GM23338 (cell line): ENCODE measurements at regions not wholly inside any gene's neighbourhood (a gene's known extent, or its start where the extent isn't known, plus 50 kb on each side); places are given as distances from the start of the nearest gene placed in this dataset.

Experiments
- CTCF ChIP-seq, 2 experiments: fragments of 200-600 bp in 1 of 2; sonication (generic) in 1 of 2; conservative IDR thresholded peaks; 2 replicates each; pipeline versions ENCODE4 v1.5.1 to v1.6.1; 2016 to 2017; ENCODE audit warnings: antibody characterized with exemption in 2 of 2, low read depth in 2 of 2, mild to moderate bottlenecking in 2 of 2, moderate library complexity in 1 of 2
- EZH2 ChIP-seq: fragments of 200-600 bp; sonication (generic); IDR thresholded peaks from one replicate; pipeline ENCODE4 v1.8.0; 2017; ENCODE audit warnings: antibody characterized with exemption, mild to moderate bottlenecking, low read depth; ENCODE audit not compliant: unreplicated experiment

GRCh38 chr6:153831350-153832078 lies 207.5 kb upstream of the OPRM1 start:
- TF ChIP-seq EZH2 (no peak), CTCF (conservative IDR thresholded peaks at IDR 0.05; ENCODE audit: low read depth in 2 of 2) (peak in 1 of 2 experiments; percentile 20; a peak in 1 of 4 replicates)
